Erythroblast (primary cell): ENCODE measurements at regions not wholly inside any gene's neighbourhood (a gene's known extent, or its start where the extent isn't known, plus 50 kb on each side); places are given as distances from the start of the nearest gene placed in this dataset.
"Not testable (repeated sequence)": the region's sequence is repeated elsewhere in the genome, so short reads cannot be mapped to it uniquely, and the experiment has no call there.

Experiments
- DNase-seq, 2 experiments: peaks; one replicate each; lab custom pipeline; 2025; lab: John Stamatoyannopoulos, UW
- GATA1 ChIP-seq: IDR thresholded peaks from 2 replicates; pipeline ENCODE4 v1.6.1; 2011; ENCODE audit warnings: low read depth, mild to moderate bottlenecking, control low read depth, low read length, moderate library complexity
- POLR2A ChIP-seq: IDR thresholded peaks from 2 replicates; pipeline ENCODE4 v1.6.1; 2011; ENCODE audit warnings: mild to moderate bottlenecking, low read length

GRCh38 chr1:157460381-157460780 is 91.9 kb downstream of the FCRL5 start:
- TF ChIP-seq GATA1 (no peak), POLR2A (no peak)
- no peak for DNase-seq

GRCh38 chr1:157457279-157457678 is 95.0 kb downstream of the FCRL5 start:
- TF ChIP-seq GATA1 (no peak), POLR2A (no peak)
- no peak for DNase-seq

- TF ChIP-seq POLR2A (no peak), GATA1 (no peak)
- no peak for DNase-seq
These were observed 97.0 kb downstream of the FCRL5 start for GRCh38 chr1:157455318-157455717.

- DNase-seq = no peak
These were observed 102.2 kb downstream of the FCRL5 start for GRCh38 chr1:157450106-157450505.

GRCh38 chr1:157448636-157449035 is 103.7 kb downstream of the FCRL5 start:
- TF ChIP-seq POLR2A = no peak
- TF ChIP-seq GATA1 = no peak
- no peak for DNase-seq

More at GRCh38 chr1:157450106-157450505, 102.2 kb downstream of the FCRL5 start:
- TF ChIP-seq POLR2A = no peak
- TF ChIP-seq GATA1 = no peak

GRCh38 chr1:157446356-157446755 is 106.0 kb downstream of the FCRL5 start:
- not testable (repeated sequence) for DNase-seq

- DNase-seq = not testable (repeated sequence)
These were observed 106.6 kb downstream of the FCRL5 start for GRCh38 chr1:157445616-157446140.

- no peak for DNase-seq
These were observed 110.2 kb downstream of the FCRL5 start for GRCh38 chr1:157442065-157442464.

GRCh38 chr1:157439302-157439954 is 112.9 kb downstream of the FCRL5 start:
- TF ChIP-seq POLR2A = no peak
- no peak for TF ChIP-seq GATA1
- no peak for DNase-seq

More at GRCh38 chr1:157442065-157442464, 110.2 kb downstream of the FCRL5 start:
- TF ChIP-seq GATA1 (no peak), POLR2A (no peak)

- DNase-seq = no peak
- TF ChIP-seq GATA1 (no peak), POLR2A (no peak)
These were observed 113.7 kb downstream of the FCRL5 start for GRCh38 chr1:157438613-157439012.

- DNase-seq = no peak
- TF ChIP-seq POLR2A (no peak), GATA1 (no peak)
These were observed 114.2 kb downstream of the FCRL5 start for GRCh38 chr1:157438146-157438545.

- no peak for TF ChIP-seq GATA1
- TF ChIP-seq POLR2A = no peak
- DNase-seq = no peak
These were observed 115.0 kb downstream of the FCRL5 start for GRCh38 chr1:157437296-157437695.

GRCh38 chr1:157431751-157432150 is 120.6 kb downstream of the FCRL5 start:
- TF ChIP-seq POLR2A = no peak
- no peak for TF ChIP-seq GATA1
- DNase-seq = no peak

- TF ChIP-seq POLR2A (no peak), GATA1 (no peak)
These were observed 122.6 kb downstream of the FCRL5 start for GRCh38 chr1:157429601-157430240.

GRCh38 chr1:157423764-157424163 is 128.6 kb downstream of the FCRL5 start:
- DNase-seq = not testable (repeated sequence)

More at GRCh38 chr1:157429601-157430240, 122.6 kb downstream of the FCRL5 start:
- no peak for DNase-seq
